Nephron progenitor cell (in vitro differentiated cells): ENCODE measurements at regions not wholly inside any gene's neighbourhood (a gene's known extent, or its start where the extent isn't known, plus 50 kb on each side); places are given as distances from the start of the nearest gene placed in this dataset.

Source experiments
- DNase-seq: peaks from one replicate; pipeline ENCODE4 v3.0.0; 2021
- H3K27ac Mint-ChIP-seq: 2 replicates; pipeline ENCODE4 v1.8.0; 2021; ENCODE audit warnings: mild to moderate bottlenecking, moderate library complexity, mixed read lengths
- H3K27me3 Mint-ChIP-seq: 2 replicates; pipeline ENCODE4 v1.8.0; 2021; ENCODE audit warnings: mild to moderate bottlenecking, low read depth, mixed read lengths; ENCODE audit not compliant: poor library complexity
- H3K36me3 Mint-ChIP-seq: 2 replicates; pipeline ENCODE4 v1.8.0; 2021; ENCODE audit warnings: low read depth, mixed read lengths
- H3K4me1 Mint-ChIP-seq: 2 replicates; pipeline ENCODE4 v1.8.0; 2021; ENCODE audit warnings: mixed read lengths
- H3K4me3 Mint-ChIP-seq: 2 replicates; pipeline ENCODE4 v1.8.0; 2021; ENCODE audit warnings: mild to moderate bottlenecking, moderate library complexity, mixed read lengths
- H3K9me3 Mint-ChIP-seq: 2 replicates; pipeline ENCODE4 v1.8.0; 2021; ENCODE audit warnings: mild to moderate bottlenecking, moderate library complexity, mixed read lengths
- CTCF ChIP-seq: fragments of 200-600 bp; sonication (generic); IDR thresholded peaks from 2 replicates; pipeline ENCODE4 v1.5.0; 2021; ENCODE audit warnings: antibody characterized with exemption

DNA sequence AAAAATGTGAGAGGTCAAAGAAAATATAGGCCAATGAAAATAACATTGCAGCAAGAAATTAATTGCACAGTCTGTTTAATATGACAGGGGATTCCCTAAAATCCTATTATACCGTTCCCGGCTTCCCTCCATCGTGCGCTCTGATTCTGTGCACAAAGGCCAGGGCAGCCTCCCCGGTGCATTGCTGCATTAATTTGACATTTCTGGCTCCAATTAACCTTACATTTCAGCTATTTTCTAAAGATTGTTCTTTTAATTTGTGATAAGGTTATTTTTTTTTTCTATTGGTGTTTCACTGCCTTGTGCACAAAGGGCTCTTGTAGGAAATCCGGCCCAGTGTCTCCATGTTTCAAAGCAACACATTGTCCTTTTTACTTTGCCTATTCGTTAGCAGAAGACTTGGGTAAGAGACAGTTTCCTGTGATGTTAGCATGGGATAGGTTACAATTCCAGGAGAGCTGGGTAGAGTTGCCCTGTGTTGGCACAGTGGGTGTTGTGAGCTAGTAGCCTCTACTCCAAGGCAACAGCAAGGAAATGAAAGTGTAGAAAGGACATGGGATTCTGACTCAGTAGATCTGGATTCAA, 257.3 kb upstream of the IGF1R start:
- no peak for DNase-seq
- H3K9me3 Mint-ChIP-seq = no peaks in the 10 kb centered on the region
- TF ChIP-seq CTCF = no peak
- no peak overlapping the region for H3K27ac Mint-ChIP-seq
- H3K36me3 Mint-ChIP-seq = no peaks in the 10 kb centered on the region
- no peaks in the 10 kb centered on the region for H3K4me1 Mint-ChIP-seq
- H3K27me3 Mint-ChIP-seq = peaks cover 4% of the 10 kb centered on the region
- no peak overlapping the region for H3K4me3 Mint-ChIP-seq

- H3K9me3 Mint-ChIP-seq = no peaks in the 10 kb centered on the region
- no peaks in the 10 kb centered on the region for H3K4me1 Mint-ChIP-seq
- H3K4me3 Mint-ChIP-seq = no peak overlapping the region
- peaks cover 4% of the 10 kb centered on the region for H3K27me3 Mint-ChIP-seq
- DNase-seq = no peak
- no peak overlapping the region for H3K27ac Mint-ChIP-seq
- H3K36me3 Mint-ChIP-seq = no peaks in the 10 kb centered on the region
- TF ChIP-seq CTCF = no peak
Measured at GRCh38 chr15:98391568-98391967, 256.8 kb upstream of the IGF1R start.

GRCh38 chr15:98393471-98393870, 254.9 kb upstream of the IGF1R start:
- H3K36me3 Mint-ChIP-seq = no peaks in the 10 kb centered on the region
- no peak for DNase-seq
- no peak for TF ChIP-seq CTCF
- peaks cover 4% of the 10 kb centered on the region for H3K4me1 Mint-ChIP-seq
- H3K9me3 Mint-ChIP-seq = no peaks in the 10 kb centered on the region
- no peak overlapping the region for H3K27ac Mint-ChIP-seq
- no peak overlapping the region for H3K4me3 Mint-ChIP-seq
- H3K27me3 Mint-ChIP-seq = peaks cover 7% of the 10 kb centered on the region

- no peak overlapping the region for H3K27ac Mint-ChIP-seq
- H3K27me3 Mint-ChIP-seq = peaks cover 7% of the 10 kb centered on the region
- no peaks in the 10 kb centered on the region for H3K9me3 Mint-ChIP-seq
- DNase-seq = no peak
- no peaks in the 10 kb centered on the region for H3K36me3 Mint-ChIP-seq
- no peak for TF ChIP-seq CTCF
- peaks cover 4% of the 10 kb centered on the region for H3K4me1 Mint-ChIP-seq
- no peak overlapping the region for H3K4me3 Mint-ChIP-seq
Measured at GRCh38 chr15:98394546-98394945, 253.8 kb upstream of the IGF1R start.

GRCh38 chr15:98395974-98396610, 252.2 kb upstream of the IGF1R start:
- Mint-ChIP-seq H3K36me3 (no peaks in the 10 kb centered on the region), H3K4me1 (peaks cover 4% of the 10 kb centered on the region), H3K27me3 (peaks cover 7% of the 10 kb centered on the region), H3K27ac (no peak overlapping the region), H3K9me3 (no peaks in the 10 kb centered on the region), H3K4me3 (no peak overlapping the region)
- TF ChIP-seq CTCF = no peak
- no peak for DNase-seq

GRCh38 chr15:98397419-98397818, 250.9 kb upstream of the IGF1R start:
- TF ChIP-seq CTCF = no peak
- no peaks in the 10 kb centered on the region for H3K9me3 Mint-ChIP-seq
- no peaks in the 10 kb centered on the region for H3K36me3 Mint-ChIP-seq
- no peak overlapping the region for H3K4me3 Mint-ChIP-seq
- H3K4me1 Mint-ChIP-seq = peaks cover 4% of the 10 kb centered on the region
- DNase-seq = no peak
- H3K27ac Mint-ChIP-seq = no peak overlapping the region
- peaks cover 7% of the 10 kb centered on the region for H3K27me3 Mint-ChIP-seq
